ENCODE measurements at regions not wholly inside any gene's neighbourhood (a gene's known extent, or its start where the extent isn't known, plus 50 kb on each side); places are given as distances from the start of the nearest gene placed in this dataset.

- TF ChIP-seq YY1 (IDR thresholded peaks at IDR 0.05; ENCODE audit: insufficient read depth, insufficient read length) (no peak), ZNF274 (IDR thresholded peaks at IDR 0.05; ENCODE audit: low read depth, low read length) (no peak), SUZ12 (IDR thresholded peaks at IDR 0.05; ENCODE audit: extremely low read depth, insufficient read depth, insufficient read length) (no peak)
Measured at GRCh38 chr4:180084561-180084960, 2158.6 kb upstream of the TENM3 start.

Measured in NT2/D1 (cell line).